ENCODE measurements at regions not wholly inside any gene's neighbourhood (a gene's known extent, or its start where the extent isn't known, plus 50 kb on each side); places are given as distances from the start of the nearest gene placed in this dataset.

GRCh38 chr12:28884904-28885679 is 264.0 kb upstream of the FAR2 start:
- TF ChIP-seq POLR2AphosphoS5 (IDR thresholded peaks at IDR 0.05; ENCODE audit: low read depth), result no peak
- TF ChIP-seq, protein P1, sequence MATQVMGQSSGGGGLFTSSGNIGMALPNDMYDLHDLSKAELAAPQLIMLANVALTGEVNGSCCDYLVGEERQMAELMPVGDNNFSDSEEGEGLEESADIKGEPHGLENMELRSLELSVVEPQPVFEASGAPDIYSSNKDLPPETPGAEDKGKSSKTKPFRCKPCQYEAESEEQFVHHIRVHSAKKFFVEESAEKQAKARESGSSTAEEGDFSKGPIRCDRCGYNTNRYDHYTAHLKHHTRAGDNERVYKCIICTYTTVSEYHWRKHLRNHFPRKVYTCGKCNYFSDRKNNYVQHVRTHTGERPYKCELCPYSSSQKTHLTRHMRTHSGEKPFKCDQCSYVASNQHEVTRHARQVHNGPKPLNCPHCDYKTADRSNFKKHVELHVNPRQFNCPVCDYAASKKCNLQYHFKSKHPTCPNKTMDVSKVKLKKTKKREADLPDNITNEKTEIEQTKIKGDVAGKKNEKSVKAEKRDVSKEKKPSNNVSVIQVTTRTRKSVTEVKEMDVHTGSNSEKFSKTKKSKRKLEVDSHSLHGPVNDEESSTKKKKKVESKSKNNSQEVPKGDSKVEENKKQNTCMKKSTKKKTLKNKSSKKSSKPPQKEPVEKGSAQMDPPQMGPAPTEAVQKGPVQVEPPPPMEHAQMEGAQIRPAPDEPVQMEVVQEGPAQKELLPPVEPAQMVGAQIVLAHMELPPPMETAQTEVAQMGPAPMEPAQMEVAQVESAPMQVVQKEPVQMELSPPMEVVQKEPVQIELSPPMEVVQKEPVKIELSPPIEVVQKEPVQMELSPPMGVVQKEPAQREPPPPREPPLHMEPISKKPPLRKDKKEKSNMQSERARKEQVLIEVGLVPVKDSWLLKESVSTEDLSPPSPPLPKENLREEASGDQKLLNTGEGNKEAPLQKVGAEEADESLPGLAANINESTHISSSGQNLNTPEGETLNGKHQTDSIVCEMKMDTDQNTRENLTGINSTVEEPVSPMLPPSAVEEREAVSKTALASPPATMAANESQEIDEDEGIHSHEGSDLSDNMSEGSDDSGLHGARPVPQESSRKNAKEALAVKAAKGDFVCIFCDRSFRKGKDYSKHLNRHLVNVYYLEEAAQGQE (IDR thresholded peaks at IDR 0.05; ENCODE audit: insufficient replicate concordance, low read depth), result no peak
- no peak for TF ChIP-seq SPI1 (IDR thresholded peaks at IDR 0.05; ENCODE audit: borderline replicate concordance, low read depth)
- TF ChIP-seq CTCF (IDR thresholded peaks at IDR 0.05; ENCODE audit: insufficient read depth, low read length), result no peak
- Histone ChIP-seq H3K27ac (replicated peaks) (no peak overlapping the region), H3K27me3 (ENCODE audit: insufficient read depth, poor library complexity, severe bottlenecking) (peaks cover 7% of the 10 kb centered on the region), H3K4me3 (replicated peaks; ENCODE audit: insufficient read depth, low read length) (no peak overlapping the region)
- no peak for DNase-seq (ENCODE audit: low read depth in 1 of 2, low spot score in 1 of 2)

DNA sequence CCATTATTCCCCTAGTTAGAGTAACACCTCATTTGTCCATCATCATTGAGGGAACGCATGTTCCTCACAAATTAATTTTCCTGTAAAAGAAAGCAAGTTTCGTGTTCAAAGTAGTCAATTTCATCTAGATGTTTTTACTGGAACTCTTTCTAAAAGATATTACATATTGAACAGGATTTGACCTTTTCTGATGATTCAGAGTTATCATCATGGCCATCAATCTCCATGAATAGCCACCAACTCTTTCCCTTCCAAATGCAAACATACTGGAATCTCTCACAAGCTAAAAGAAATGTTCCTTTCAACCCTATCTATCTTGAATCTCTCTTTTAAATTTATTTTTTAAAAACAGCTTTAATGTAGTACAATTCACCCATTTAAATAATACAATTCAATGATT is 263.1 kb upstream of the FAR2 start:
- TF ChIP-seq, protein P1 (IDR thresholded peaks at IDR 0.05; ENCODE audit: insufficient replicate concordance, low read depth), result no peak
- no peak for DNase-seq (ENCODE audit: low read depth in 1 of 2, low spot score in 1 of 2)
- H3K4me3 ChIP-seq (replicated peaks; ENCODE audit: insufficient read depth, low read length), result no peak overlapping the region
- H3K27me3 ChIP-seq (ENCODE audit: insufficient read depth, poor library complexity, severe bottlenecking), result peaks cover 7% of the 10 kb centered on the region
- H3K27ac ChIP-seq (replicated peaks), result no peak overlapping the region

DNA sequence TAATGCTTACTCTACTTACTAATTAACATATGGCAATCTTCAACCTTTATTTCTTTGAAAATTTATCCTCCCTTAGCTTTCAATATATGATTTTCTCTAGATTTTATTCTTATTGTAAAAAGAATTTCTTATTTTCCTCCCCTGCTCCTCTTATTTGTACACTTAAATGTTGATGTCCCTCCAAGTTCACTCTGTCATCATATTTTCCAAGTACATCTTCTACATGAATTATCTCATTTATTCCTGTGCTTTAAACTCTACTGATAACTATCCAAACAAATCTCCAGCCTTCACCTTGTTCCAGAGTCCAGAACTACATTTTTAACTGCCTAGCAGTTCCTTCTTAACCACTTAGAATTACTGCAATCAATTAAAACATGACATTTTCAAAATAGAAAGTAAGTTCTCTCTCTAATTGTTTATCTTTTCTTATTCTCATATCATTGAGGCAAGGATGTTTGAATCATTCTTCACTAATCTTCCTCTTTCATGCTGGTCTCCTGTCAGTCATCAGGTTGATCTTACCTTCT is 261.6 kb upstream of the FAR2 start:
- no peak for TF ChIP-seq POLR2AphosphoS5 (IDR thresholded peaks at IDR 0.05; ENCODE audit: low read depth)
- TF ChIP-seq, protein P1 (IDR thresholded peaks at IDR 0.05; ENCODE audit: insufficient replicate concordance, low read depth), result no peak
- TF ChIP-seq CTCF (IDR thresholded peaks at IDR 0.05; ENCODE audit: insufficient read depth, low read length), result no peak
- no peak for TF ChIP-seq GABPA (IDR thresholded peaks at IDR 0.05; ENCODE audit: low read depth)
- TF ChIP-seq SPI1 (IDR thresholded peaks at IDR 0.05; ENCODE audit: borderline replicate concordance, low read depth), result no peak
- no peak overlapping the region for H3K27ac ChIP-seq (replicated peaks)
- DNase-seq (ENCODE audit: low read depth in 1 of 2, low spot score in 1 of 2), result no peak
- H3K27me3 ChIP-seq (ENCODE audit: insufficient read depth, poor library complexity, severe bottlenecking), result peaks cover 7% of the 10 kb centered on the region
- H3K4me3 ChIP-seq (replicated peaks; ENCODE audit: insufficient read depth, low read length), result no peak overlapping the region

Measured in HL-60 (cell line).